K562 (cell line): ENCODE measurements at regions not wholly inside any gene's neighbourhood (a gene's known extent, or its start where the extent isn't known, plus 50 kb on each side); places are given as distances from the start of the nearest gene placed in this dataset.

Experiments
- ATAC-seq: fragments of 200-7000 bp; cut with Tn5 transposase; 3 replicates; pipeline ENCODE4 v1.9.1; 2020; ENCODE audit warnings: moderate library complexity
- BruUV-seq: library from RNA; stranded (reverse); fragments of 400-500 nt; replicated peaks from 2 replicates; lab custom pipeline; 2021; lab: Mats Ljungman, UMichigan
- CTCF ChIA-PET: fragments of 300-600 bp; formaldehyde crosslinking; extraction: SDS; loops from one replicate; lab custom pipeline; 2021; ENCODE audit warnings: low intra/inter-chr PET ratio; lab: Yijun Ruan, JAX
- POLR2A ChIA-PET: fragments of 300-600, 350-650 bp; sonication (Branson Sonifier 250); formaldehyde crosslinking; extraction: SDS; loops from one replicate; lab custom pipeline; 2021; ENCODE audit warnings: antibody characterized with exemption, inconsistent platforms; lab: Yijun Ruan, JAX
- DNase-seq, 4 experiments: peaks; one replicate each; pipeline versions ENCODE4 v3.0.0 to v3.0.0-alpha.2; 2011 to 2018; ENCODE audit warnings: low spot score in 3 of 4, mixed read lengths in 3 of 4; ENCODE audit errors: extremely low read depth in 1 of 4
- FAIRE-seq: peaks from 2 replicates; lab custom pipeline; 2011; peaks lifted over from hg19 to GRCh38; lab: Jason Lieb, UNC
- H2AFZ ChIP-seq: 2 replicates; pipeline ENCODE4 v1.6.0; 2011; ENCODE audit warnings: low read depth, low read length, control low read depth, inconsistent platforms
- H3K27ac ChIP-seq: fragments of 200-600 bp; 3 replicates; pipeline ENCODE4 v1.8.0; 2011; ENCODE audit warnings: low read depth, mild to moderate bottlenecking, control low read depth, inconsistent platforms, low read length, moderate library complexity, mixed read lengths; ENCODE audit errors: extremely low read depth
- H3K27me3 ChIP-seq, 2 experiments: fragments of 300-600 bp in 1 of 2; 2 replicates in 1 of 2; 3 replicates in 1 of 2; pipeline versions ENCODE4 v1.6.0 to v1.8.0; 2011; ENCODE audit warnings: inconsistent platforms in 2 of 2, low read length in 2 of 2, mild to moderate bottlenecking in 1 of 2, mixed read lengths in 1 of 2, moderate library complexity in 1 of 2; ENCODE audit not compliant: control insufficient read depth in 2 of 2, insufficient read depth in 2 of 2
- H3K36me3 ChIP-seq: fragments of 300-600 bp; 3 replicates; pipeline ENCODE4 v1.8.0; 2011; ENCODE audit warnings: mild to moderate bottlenecking, low read length, inconsistent platforms; ENCODE audit not compliant: control insufficient read depth, insufficient read depth
- H3K4me1 ChIP-seq, 2 experiments: fragments of 200-600 bp in 1 of 2; replicated peaks in 1 of 2; 2 replicates in 1 of 2; 3 replicates in 1 of 2; pipeline versions ENCODE4 v1.5.1 to v1.8.0; 2011; ENCODE audit warnings: inconsistent platforms in 2 of 2, low read length in 2 of 2, mild to moderate bottlenecking in 1 of 2, mixed read lengths in 1 of 2, moderate library complexity in 1 of 2; ENCODE audit not compliant: control insufficient read depth in 2 of 2, insufficient read depth in 2 of 2
- H3K4me2 ChIP-seq: 2 replicates; pipeline ENCODE4 v1.6.1; 2011; ENCODE audit warnings: low read length, control low read depth, inconsistent platforms, mixed read lengths; ENCODE audit not compliant: insufficient read depth
- H3K4me3 ChIP-seq: fragments of 200-600 bp; sonication (generic), shearing (Covaris generic); 2 replicates; pipeline ENCODE4 v1.5.1; 2016; ENCODE audit warnings: control low read depth, inconsistent platforms
- H3K79me2 ChIP-seq: fragments of 200-600 bp; 3 replicates; pipeline ENCODE4 v1.8.0; 2011; ENCODE audit warnings: low read length, inconsistent platforms; ENCODE audit not compliant: control insufficient read depth, insufficient read depth
- H3K9ac ChIP-seq, 2 experiments: 2 replicates each; pipeline versions ENCODE4 v1.6.0 to v1.6.1; 2011; ENCODE audit warnings: low read depth in 2 of 2, low read length in 2 of 2, control low read depth in 1 of 2, inconsistent platforms in 1 of 2, mild to moderate bottlenecking in 1 of 2, mixed read lengths in 1 of 2; ENCODE audit not compliant: insufficient read depth in 1 of 2
- H3K9me1 ChIP-seq: one replicate; pipeline ENCODE4 v1.6.0; 2011; ENCODE audit warnings: inconsistent platforms, mild to moderate bottlenecking, low read length, moderate library complexity; ENCODE audit not compliant: control insufficient read depth, insufficient read depth
- H3K9me3 ChIP-seq: replicated peaks from 2 replicates; pipeline ENCODE4 v1.5.1; 2011; ENCODE audit warnings: low read depth, low read length, inconsistent platforms; ENCODE audit not compliant: control insufficient read depth, insufficient read depth
- H4K20me1 ChIP-seq: replicated peaks from 2 replicates; pipeline ENCODE4 v1.6.1; 2011; ENCODE audit warnings: low read length, inconsistent platforms, mixed read lengths; ENCODE audit not compliant: control insufficient read depth, insufficient read depth
- STAT6 ChIP-seq: sonication (generic); formaldehyde crosslinking; IDR thresholded peaks from 2 replicates; pipeline ENCODE4 v1.8.1; 2023; ENCODE audit warnings: mild to moderate bottlenecking, missing genetic modification reagents
- TBL1XR1 ChIP-seq, 2 experiments: IDR thresholded peaks; 2 replicates each; pipeline ENCODE4 v1.6.1; 2012; ENCODE audit warnings: improper control_type of control experiment in 2 of 2, low read length in 2 of 2, mild to moderate bottlenecking in 1 of 2
- ZFX ChIP-seq: sonication (generic); formaldehyde crosslinking; IDR thresholded peaks from 2 replicates; pipeline ENCODE4 v1.8.0; 2022; ENCODE audit warnings: mild to moderate bottlenecking, missing genetic modification reagents, moderate library complexity
- WGBS: fragments of 100-300 bp; shearing (Covaris generic); methylation state at CpG from one replicate; pipeline ENCODE4 v1.1.6; 2016; ENCODE audit warnings: low coverage, mixed read lengths; ENCODE audit not compliant: insufficient coverage; ENCODE audit errors: missing lambda C conversion rate; 5-methylcytosine and 5-hydroxymethylcytosine counted together
- in situ Hi-C: fragments of 300-500 bp; cut with MboI; formaldehyde crosslinking; loops from 4 replicates; pipeline ENCODE4 v1.15.0; 2018; ENCODE audit warnings: inconsistent platforms, mixed read lengths
- intact Hi-C: fragments of 100-400 bp; cut with micrococcal nuclease; formaldehyde crosslinking; loops from 2 replicates; pipeline ENCODE4 v1.14.2; 2022
- TF ChIP-seq, protein P1 (sequence below): fragments of 150-350 bp; conservative IDR thresholded peaks from 2 replicates; pipeline ENCODE4 v1.6.1; 2014; ENCODE audit warnings: low read length

- no peak for TF ChIP-seq STAT6 (CRISPR knock-in tag)
Measured at GRCh38 chr2:104936527-104936926, 82.6 kb downstream of the POU3F3 start (continued).

DNA sequence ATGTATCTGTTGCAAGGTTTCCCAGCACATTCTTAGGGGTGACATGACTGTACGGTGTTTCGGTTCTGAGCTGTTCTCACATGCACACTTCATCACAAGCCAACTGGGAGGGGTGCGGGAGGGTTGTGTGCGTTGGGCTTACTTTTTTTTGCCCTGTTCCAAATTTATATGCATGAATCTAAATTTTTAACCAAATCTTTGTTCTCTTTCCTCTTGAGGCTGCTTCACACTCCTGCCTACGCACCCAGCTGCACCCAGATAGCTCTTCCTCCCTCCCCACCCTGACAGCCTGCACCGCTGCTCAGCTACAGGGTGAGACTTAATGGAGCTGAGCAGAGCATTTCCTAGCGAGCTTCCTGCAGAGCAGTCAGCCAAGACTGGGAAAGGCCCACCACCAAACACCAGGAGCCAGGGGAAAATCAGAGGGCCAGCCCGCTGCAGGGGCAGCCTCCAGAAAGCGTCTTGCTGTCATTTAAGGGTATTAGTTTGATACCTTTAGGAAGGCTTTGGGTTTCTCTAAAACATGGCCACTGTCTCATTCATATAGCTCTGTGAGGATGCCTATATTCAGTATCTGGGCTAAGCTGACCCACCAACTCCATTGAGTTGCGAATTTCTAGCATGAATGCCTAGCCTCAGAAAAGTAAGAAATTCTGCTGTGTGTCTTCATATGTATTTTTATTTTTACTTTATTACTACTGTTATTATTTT is 84.5 kb downstream of the POU3F3 start:
- Histone ChIP-seq H3K27ac (no peak overlapping the region), H3K9me3 (no peaks in the 10 kb centered on the region), H3K36me3 (no peaks in the 10 kb centered on the region), H3K9me1 (no peaks in the 10 kb centered on the region), H3K27me3 (peaks cover 3 to 34% of the 10 kb centered on the region in 2 experiments; a peak in 4 of 5 replicates), H3K9ac (no peak overlapping the region), H2AFZ (no peak overlapping the region), H3K4me1 (no peaks in the 10 kb centered on the region), H3K79me2 (no peaks in the 10 kb centered on the region), H3K4me2 (no peak overlapping the region), H4K20me1 (no peaks in the 10 kb centered on the region), H3K4me3 (no peak overlapping the region)
- BruUV-seq, result no TSS peak
- no peak for DNase-seq
- in situ Hi-C loops, result no loop called here
- 2% methylated on average over 10 of the region's 10 CpGs for WGBS
- CTCF ChIA-PET, result no interaction called here
- FAIRE-seq, result no peak
- no peak for ATAC-seq
- POLR2A ChIA-PET, result interaction anchor here (0.7 kb wide), 2 partner anchors 31 to 158 kb away, joined by 3 read pairs; no protein-coding TSS in a partner anchor
- TF ChIP-seq, protein P1, sequence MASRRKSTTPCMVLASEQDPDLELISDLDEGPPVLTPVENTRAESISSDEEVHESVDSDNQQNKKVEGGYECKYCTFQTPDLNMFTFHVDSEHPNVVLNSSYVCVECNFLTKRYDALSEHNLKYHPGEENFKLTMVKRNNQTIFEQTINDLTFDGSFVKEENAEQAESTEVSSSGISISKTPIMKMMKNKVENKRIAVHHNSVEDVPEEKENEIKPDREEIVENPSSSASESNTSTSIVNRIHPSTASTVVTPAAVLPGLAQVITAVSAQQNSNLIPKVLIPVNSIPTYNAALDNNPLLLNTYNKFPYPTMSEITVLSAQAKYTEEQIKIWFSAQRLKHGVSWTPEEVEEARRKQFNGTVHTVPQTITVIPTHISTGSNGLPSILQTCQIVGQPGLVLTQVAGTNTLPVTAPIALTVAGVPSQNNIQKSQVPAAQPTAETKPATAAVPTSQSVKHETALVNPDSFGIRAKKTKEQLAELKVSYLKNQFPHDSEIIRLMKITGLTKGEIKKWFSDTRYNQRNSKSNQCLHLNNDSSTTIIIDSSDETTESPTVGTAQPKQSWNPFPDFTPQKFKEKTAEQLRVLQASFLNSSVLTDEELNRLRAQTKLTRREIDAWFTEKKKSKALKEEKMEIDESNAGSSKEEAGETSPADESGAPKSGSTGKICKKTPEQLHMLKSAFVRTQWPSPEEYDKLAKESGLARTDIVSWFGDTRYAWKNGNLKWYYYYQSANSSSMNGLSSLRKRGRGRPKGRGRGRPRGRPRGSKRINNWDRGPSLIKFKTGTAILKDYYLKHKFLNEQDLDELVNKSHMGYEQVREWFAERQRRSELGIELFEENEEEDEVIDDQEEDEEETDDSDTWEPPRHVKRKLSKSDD, result no peak
- TF ChIP-seq TBL1XR1 (IDR thresholded peaks at IDR 0.05; ENCODE audit: low read length in 2 of 2) (no peak), ZFX (no peak)
- intact Hi-C loops, result no loop called here
